ENCODE measurements at regions not wholly inside any gene's neighbourhood (a gene's known extent, or its start where the extent isn't known, plus 50 kb on each side); places are given as distances from the start of the nearest gene placed in this dataset.

GRCh38 chr2:151070253-151070652 lies 191.4 kb downstream of the RBM43 start:
- Histone ChIP-seq H3K79me2 (replicated peaks; ENCODE audit: insufficient read depth) (no peaks in the 10 kb centered on the region), H3K4me3 (no peak overlapping the region), H3K27me3 (ENCODE audit: insufficient read depth) (no peaks in the 10 kb centered on the region), H3K27ac (ENCODE audit: low read depth) (peak overlapping the region; percentile 83), H3K4me1 (ENCODE audit: insufficient read depth) (peaks cover 21% of the 10 kb centered on the region), H3K36me3 (ENCODE audit: insufficient read depth) (no peaks in the 10 kb centered on the region), H3F3A (replicated peaks; ENCODE audit: low read depth) (no peaks in the 10 kb centered on the region), H2AFZ (no peak overlapping the region; the same call in 1 of the 2 replicates), H4K20me1 (replicated peaks; ENCODE audit: insufficient read depth) (no peaks in the 10 kb centered on the region), H3K4me2 (no peak overlapping the region), H3K9me2 (ENCODE audit: insufficient read depth) (no peaks in the 10 kb centered on the region)
- Mint-ChIP-seq H3K4me1 (peaks cover 21% of the 10 kb centered on the region), H3K4me3 (no peak overlapping the region), H3K27ac (peak overlapping the region; percentile 79), H3K9me3 (peaks cover 13% of the 10 kb centered on the region; the same call in 2 of the 3 replicates), H3K27me3 (ENCODE audit: insufficient read depth, low read depth, poor library complexity) (peaks cover 3% of the 10 kb centered on the region), H3K36me3 (ENCODE audit: low read depth) (peaks cover 21% of the 10 kb centered on the region; the same call in 2 of the 3 replicates)
- TF ChIP-seq CREB1 (CRISPR knock-in tag; IDR thresholded peaks at IDR 0.05; ENCODE audit: low read depth) (no peak), NANOG (IDR thresholded peaks at IDR 0.05; ENCODE audit: borderline replicate concordance) (no peak), ZNF462 (CRISPR knock-in tag; IDR thresholded peaks at IDR 0.05) (no peak), POLR2AphosphoS5 (IDR thresholded peaks at IDR 0.05; ENCODE audit: low read depth) (no peak), EZH2phosphoT487 (IDR thresholded peaks at IDR 0.05; ENCODE audit: unreplicated experiment) (no peak), REST (IDR thresholded peaks at IDR 0.05; ENCODE audit: unreplicated experiment) (no peak), STAT1 (IDR thresholded peaks at IDR 0.05; ENCODE audit: unreplicated experiment) (no peak), CTCF (conservative IDR thresholded peaks at IDR 0.05; ENCODE audit: low read depth in 2 of 2) (no peak), JUNB (IDR thresholded peaks at IDR 0.05; ENCODE audit: unreplicated experiment) (no peak), ZNF114 (CRISPR knock-in tag; IDR thresholded peaks at IDR 0.05) (no peak)
- DNase-seq (ENCODE audit: low spot score) = peak; percentile 58
- ATAC-seq = peak; percentile 77

Measured in GM23338 (cell line).